ENCODE measurements at regions not wholly inside any gene's neighbourhood (a gene's known extent, or its start where the extent isn't known, plus 50 kb on each side); places are given as distances from the start of the nearest gene placed in this dataset.

DNA sequence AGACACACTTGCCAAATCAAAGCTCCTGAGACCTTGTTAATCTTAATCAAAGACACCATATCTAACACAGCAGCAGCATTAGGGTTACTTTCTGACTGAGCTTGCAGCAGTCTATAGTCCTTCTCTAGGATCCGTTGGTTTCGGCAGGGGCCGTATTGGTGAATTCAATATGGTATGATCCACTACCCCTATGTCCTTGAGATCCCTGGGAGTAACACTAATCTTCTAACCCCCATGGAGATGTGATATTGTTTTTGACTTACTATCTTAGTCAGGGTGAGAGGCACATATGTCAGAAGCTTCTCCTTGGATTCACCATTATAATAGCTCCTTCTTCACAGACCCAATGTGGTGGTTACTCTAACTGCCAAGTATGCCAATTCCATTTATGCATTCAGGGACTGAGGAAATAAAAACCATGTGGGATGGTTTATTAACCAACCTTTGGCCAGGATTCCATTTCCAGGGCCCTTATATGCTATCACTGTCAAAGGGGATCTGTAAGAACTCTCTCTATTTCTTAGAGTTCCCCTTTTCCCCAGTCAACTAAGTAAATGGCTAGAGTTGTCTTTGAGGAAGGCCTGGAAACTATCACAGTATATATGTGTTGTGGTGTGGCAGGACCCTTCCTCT is 673.6 kb upstream of the USP24 start:
- H3K36me3 ChIP-seq (ENCODE audit: low read depth, missing control alignments) = no peaks in the 10 kb centered on the region
- WGBS, 2 donors = 94 to 95% methylated on average over 3 of the region's 3 CpGs
- H3K27ac ChIP-seq = no peak overlapping the region

DNA sequence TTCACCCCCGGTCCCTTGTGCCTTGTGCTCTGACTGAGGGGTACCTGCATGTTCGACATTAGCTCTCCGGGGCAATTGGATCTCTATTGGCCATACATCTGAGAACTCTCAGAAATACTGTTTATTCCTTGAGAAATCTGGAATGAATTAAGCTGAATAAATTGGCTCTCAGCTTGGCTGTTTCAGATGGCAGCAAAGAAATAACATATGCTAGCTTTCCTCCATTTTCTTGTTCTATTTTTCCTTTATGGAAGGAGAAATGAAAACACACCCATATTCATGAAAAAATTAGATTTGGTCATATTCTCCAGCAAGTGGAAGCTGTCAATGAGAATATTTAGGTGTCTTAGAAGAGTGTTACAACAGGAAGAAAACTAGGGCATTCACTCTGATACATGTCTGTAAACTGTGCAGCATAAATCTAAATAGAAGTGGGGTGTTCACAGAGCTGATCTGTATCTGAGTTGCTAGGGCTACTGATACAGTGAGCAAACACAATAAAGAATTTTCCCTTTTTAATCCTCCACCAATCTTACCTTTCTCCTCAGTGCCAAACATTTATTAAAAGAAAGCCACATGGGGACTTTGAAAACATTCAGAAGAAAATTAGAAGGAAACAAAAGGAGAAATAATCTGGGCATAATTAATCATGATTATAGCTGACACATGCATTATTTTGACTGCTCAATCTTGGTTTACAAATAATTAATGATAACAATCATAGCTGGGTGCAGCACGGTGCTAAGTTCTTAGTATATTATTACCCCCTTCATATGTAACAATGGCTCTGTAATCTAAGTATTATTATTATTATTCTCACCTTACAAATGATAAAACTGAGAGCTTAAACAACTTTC is 671.9 kb upstream of the USP24 start:
- Histone ChIP-seq H3K4me3 (no peak overlapping the region), H3K27me3 (no peaks in the 10 kb centered on the region), H3K36me3 (ENCODE audit: low read depth, missing control alignments) (no peaks in the 10 kb centered on the region), H3K27ac (no peak overlapping the region), H3K9me3 (no peaks in the 10 kb centered on the region), H3K4me1 (no peaks in the 10 kb centered on the region)
- TF ChIP-seq POLR2A (IDR thresholded peaks at IDR 0.05) = no peak
- intact Hi-C loops (cut with DNase I; ENCODE audit: low total_unique reads) = no loop called here
- DNase-seq = no peak
- WGBS, 2 donors = 83 to 86% methylated on average over 4 of the region's 4 CpGs

More for the DNA sequence above, 673.6 kb upstream of the USP24 start:
- H3K9me3 ChIP-seq = no peaks in the 10 kb centered on the region
- H3K4me1 ChIP-seq = no peaks in the 10 kb centered on the region
- no peaks in the 10 kb centered on the region for H3K27me3 ChIP-seq
- DNase-seq = no peak
- H3K4me3 ChIP-seq = no peak overlapping the region
- intact Hi-C loops (cut with DNase I; ENCODE audit: low total_unique reads) = no loop called here
- no peak for TF ChIP-seq POLR2A (IDR thresholded peaks at IDR 0.05)
- TF ChIP-seq, protein P1, sequence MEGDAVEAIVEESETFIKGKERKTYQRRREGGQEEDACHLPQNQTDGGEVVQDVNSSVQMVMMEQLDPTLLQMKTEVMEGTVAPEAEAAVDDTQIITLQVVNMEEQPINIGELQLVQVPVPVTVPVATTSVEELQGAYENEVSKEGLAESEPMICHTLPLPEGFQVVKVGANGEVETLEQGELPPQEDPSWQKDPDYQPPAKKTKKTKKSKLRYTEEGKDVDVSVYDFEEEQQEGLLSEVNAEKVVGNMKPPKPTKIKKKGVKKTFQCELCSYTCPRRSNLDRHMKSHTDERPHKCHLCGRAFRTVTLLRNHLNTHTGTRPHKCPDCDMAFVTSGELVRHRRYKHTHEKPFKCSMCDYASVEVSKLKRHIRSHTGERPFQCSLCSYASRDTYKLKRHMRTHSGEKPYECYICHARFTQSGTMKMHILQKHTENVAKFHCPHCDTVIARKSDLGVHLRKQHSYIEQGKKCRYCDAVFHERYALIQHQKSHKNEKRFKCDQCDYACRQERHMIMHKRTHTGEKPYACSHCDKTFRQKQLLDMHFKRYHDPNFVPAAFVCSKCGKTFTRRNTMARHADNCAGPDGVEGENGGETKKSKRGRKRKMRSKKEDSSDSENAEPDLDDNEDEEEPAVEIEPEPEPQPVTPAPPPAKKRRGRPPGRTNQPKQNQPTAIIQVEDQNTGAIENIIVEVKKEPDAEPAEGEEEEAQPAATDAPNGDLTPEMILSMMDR (IDR thresholded peaks at IDR 0.05) = no peak

DNA sequence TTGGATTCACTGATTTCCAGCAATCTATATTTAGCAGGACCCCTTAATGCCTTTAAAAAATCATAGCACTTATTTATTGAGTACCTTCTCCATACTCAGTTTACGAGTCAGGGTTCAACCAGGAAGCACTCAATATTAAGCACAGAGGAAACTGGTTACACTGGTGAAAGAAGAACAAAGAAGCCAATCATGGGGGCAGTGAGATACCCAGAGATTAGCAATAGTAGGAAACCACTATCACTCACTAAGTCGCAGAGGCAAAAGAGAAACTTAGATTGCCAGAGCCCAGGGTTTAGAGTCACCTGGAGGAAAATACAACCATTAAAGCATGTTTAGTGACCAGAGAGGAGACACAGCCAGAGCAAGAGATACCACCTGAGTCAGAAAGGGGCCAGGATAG is 670.5 kb upstream of the USP24 start:
- Histone ChIP-seq H3K9me3 (no peaks in the 10 kb centered on the region), H3K4me1 (no peaks in the 10 kb centered on the region), H3K27me3 (no peaks in the 10 kb centered on the region), H3K36me3 (ENCODE audit: low read depth, missing control alignments) (no peaks in the 10 kb centered on the region), H3K4me3 (no peak overlapping the region), H3K27ac (no peak overlapping the region)
- intact Hi-C loops (cut with DNase I; ENCODE audit: low total_unique reads) = no loop called here
- no peak for DNase-seq
- 76 to 94% methylated on average over 2 of the region's 2 CpGs for WGBS, 2 donors
- TF ChIP-seq POLR2A (IDR thresholded peaks at IDR 0.05) = no peak
- TF ChIP-seq, protein P1 (IDR thresholded peaks at IDR 0.05) = no peak

DNA sequence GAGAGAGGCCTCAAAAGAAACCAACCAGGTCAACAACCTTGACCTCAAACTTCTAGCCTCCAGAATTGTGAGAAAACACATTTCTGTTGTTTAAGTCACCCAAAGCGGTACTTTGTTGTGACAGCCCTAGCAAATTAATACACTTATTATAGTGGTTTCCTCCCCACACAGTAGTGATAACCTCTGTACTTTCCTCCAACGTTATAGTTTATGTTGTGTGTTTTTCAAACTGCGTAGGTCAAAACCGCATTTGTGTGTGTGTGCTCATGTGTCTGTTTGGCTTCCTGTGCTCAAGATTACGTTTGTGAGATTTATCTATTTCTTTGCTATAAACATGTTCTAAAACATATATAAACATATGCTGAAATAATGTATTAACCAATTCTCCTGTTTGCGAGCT is 667.8 kb upstream of the USP24 start:
- 76 to 81% methylated on average over 6 of the region's 6 CpGs for WGBS, 2 donors
- no peak for TF ChIP-seq POLR2A (IDR thresholded peaks at IDR 0.05)
- TF ChIP-seq, protein P1 (IDR thresholded peaks at IDR 0.05) = no peak
- Histone ChIP-seq H3K4me1 (no peaks in the 10 kb centered on the region), H3K4me3 (no peak overlapping the region), H3K9me3 (no peaks in the 10 kb centered on the region), H3K36me3 (ENCODE audit: low read depth, missing control alignments) (no peaks in the 10 kb centered on the region), H3K27me3 (no peaks in the 10 kb centered on the region), H3K27ac (no peak overlapping the region)
- intact Hi-C loops (cut with DNase I; ENCODE audit: low total_unique reads) = no loop called here
- no peak for DNase-seq

DNA sequence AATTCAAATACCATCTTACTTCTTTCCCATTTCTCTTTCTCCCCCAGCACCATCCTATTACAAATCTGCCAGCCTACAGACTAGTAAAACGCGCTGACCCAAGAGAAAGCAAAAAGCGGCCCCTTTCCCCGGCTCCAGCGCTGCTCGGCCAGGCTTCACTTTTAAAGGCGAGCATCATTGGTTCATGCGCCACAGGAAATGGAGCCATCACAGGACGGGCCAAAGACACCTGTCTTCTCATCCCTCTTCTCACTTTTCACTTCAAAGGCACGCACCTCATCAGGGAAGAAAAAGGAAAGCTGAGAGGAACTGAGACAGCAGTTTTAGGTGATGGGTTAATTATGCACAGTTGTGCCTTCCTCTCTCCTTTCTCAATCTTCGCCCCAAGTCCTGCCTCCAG is 664.2 kb upstream of the USP24 start:
- Histone ChIP-seq H3K9me3 (no peaks in the 10 kb centered on the region), H3K4me1 (no peaks in the 10 kb centered on the region), H3K27ac (no peak overlapping the region), H3K4me3 (no peak overlapping the region), H3K36me3 (ENCODE audit: low read depth, missing control alignments) (no peaks in the 10 kb centered on the region), H3K27me3 (no peaks in the 10 kb centered on the region)
- no peak for TF ChIP-seq POLR2A (IDR thresholded peaks at IDR 0.05)
- TF ChIP-seq, protein P1 (IDR thresholded peaks at IDR 0.05) = no peak
- 63 to 73% methylated on average over 11 of the region's 11 CpGs for WGBS, 2 donors
- intact Hi-C loops (cut with DNase I; ENCODE audit: low total_unique reads) = no loop called here
- DNase-seq = no peak

Data from testis (tissue), 2 donors.